NT2/D1 (cell line): ENCODE measurements at regions not wholly inside any gene's neighbourhood (a gene's known extent, or its start where the extent isn't known, plus 50 kb on each side); places are given as distances from the start of the nearest gene placed in this dataset.

Experiments
- YY1 ChIP-seq: IDR thresholded peaks from 2 replicates; pipeline ENCODE4 v1.6.1; 2011; ENCODE audit not compliant: insufficient read length, insufficient read depth
- ZNF274 ChIP-seq: IDR thresholded peaks from 2 replicates; pipeline ENCODE4 v1.6.1; 2011; ENCODE audit warnings: mild to moderate bottlenecking, low read depth, low read length

DNA sequence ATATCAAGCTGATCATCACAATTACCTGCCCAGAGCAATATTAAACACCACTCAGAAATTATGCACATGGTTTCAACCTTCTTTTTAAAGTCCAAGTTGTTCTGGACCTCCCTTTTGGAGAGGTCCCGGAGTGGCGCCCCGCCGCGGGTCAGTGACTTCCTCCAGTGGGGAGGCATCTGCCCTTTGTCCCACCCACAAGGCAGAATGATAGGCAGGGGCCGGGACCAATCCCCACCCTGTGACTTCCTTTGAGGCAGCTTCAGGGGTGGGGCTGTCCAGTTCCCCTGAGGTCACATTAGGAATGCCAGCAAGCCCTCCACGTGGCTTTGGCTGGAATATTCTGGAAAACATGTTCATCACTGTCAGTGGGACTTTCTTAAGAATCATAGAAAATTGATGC is 207.0 kb downstream of the ANKRD60 start:
- TF ChIP-seq YY1 (no peak), ZNF274 (no peak)
